ENCODE measurements at regions not wholly inside any gene's neighbourhood (a gene's known extent, or its start where the extent isn't known, plus 50 kb on each side); places are given as distances from the start of the nearest gene placed in this dataset.

DNA sequence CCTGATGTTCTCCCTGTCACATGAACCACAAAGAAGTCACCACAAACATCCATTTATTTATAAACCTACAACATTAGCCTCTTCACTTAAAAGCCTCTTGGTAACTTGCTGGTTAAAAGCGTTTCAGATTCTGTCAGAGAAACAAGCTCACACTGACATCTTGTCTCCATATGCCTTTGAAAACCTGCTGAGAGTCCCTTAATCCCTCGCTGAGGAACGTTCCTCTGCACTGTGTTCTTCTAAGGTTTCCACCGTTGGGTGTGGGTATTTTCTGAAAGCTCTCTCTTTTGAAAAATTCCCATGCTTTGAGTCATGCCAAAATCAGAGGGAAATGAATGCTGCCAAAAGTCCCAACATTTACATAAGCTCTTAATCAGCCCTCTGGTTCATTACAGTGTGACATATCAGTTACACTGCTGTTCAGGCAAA is 149.8 kb downstream of the CCDC34 start:
- no peak for DNase-seq
- ChIA-PET CTCF (interaction anchor here (0.9 to 1.7 kb wide), 6 partner anchors 10 to 286 kb away, joined by 3 to 12 read pairs (median 4); no protein-coding TSS in a partner anchor), POLR2A (interaction anchor here (1.0 kb wide), 1 partner anchor 12 kb away, joined by 3 read pairs; no protein-coding TSS in a partner anchor)
- Histone ChIP-seq H3K27ac (ENCODE audit: low read depth in 2 of 2, low read length in 1 of 2) (peak overlapping the region; percentile 73 to 87), H3K9me3 (no peaks in the 10 kb centered on the region), H3K36me3 (replicated peaks in 1 of 2; ENCODE audit: control insufficient read depth in 1 of 2, insufficient read depth in 2 of 2, low read length in 1 of 2) (no peaks in the 10 kb centered on the region), H3K79me2 (ENCODE audit: insufficient read depth) (no peaks in the 10 kb centered on the region), H3K4me1 (ENCODE audit: control insufficient read depth in 1 of 2, insufficient read depth in 2 of 2, low read depth in 1 of 2, low read length in 1 of 2) (peaks cover 19 to 77% of the 10 kb centered on the region in 2 experiments), H3K9ac (peak overlapping the region; percentile 50; the same call in 1 of the 2 replicates), H4K20me1 (ENCODE audit: insufficient read depth) (no peaks in the 10 kb centered on the region), H2AFZ (ENCODE audit: low read depth) (no peak overlapping the region), H3K4me2 (peak overlapping the region; percentile 56), H3F3A (replicated peaks; ENCODE audit: insufficient read depth) (peaks cover 34% of the 10 kb centered on the region), H3K27me3 (ENCODE audit: insufficient read depth) (no peaks in the 10 kb centered on the region), H3K9me2 (no peaks in the 10 kb centered on the region), H3K4me3 (ENCODE audit: low read depth in 2 of 2, low read length in 1 of 2) (no peak overlapping the region)
- 3% methylated on average over 4 of the region's 4 CpGs for WGBS (ENCODE audit: low lambda C conversion rate)
- TF ChIP-seq TAF1 (IDR thresholded peaks at IDR 0.05; ENCODE audit: borderline replicate concordance, low read depth, low read length) (peak; percentile 48; the same call in 1 of the 2 replicates), ELF1 (IDR thresholded peaks at IDR 0.05) (no peak), MEF2A (IDR thresholded peaks at IDR 0.05; ENCODE audit: borderline replicate concordance, low read depth) (peak; percentile 28; the same call in 1 of the 2 replicates), GATA2 (CRISPR knock-in tag; IDR thresholded peaks at IDR 0.05) (no peak), YY1 (IDR thresholded peaks at IDR 0.05; ENCODE audit: low read depth) (no peak), SMC3 (IDR thresholded peaks at IDR 0.05; ENCODE audit: low read depth, low read length) (no peak), USF2 (IDR thresholded peaks at IDR 0.05; ENCODE audit: borderline replicate concordance, low read depth, low read length) (no peak), CHD2 (IDR thresholded peaks at IDR 0.05; ENCODE audit: low read length, partially characterized antibody) (no peak), GABPA (IDR thresholded peaks at IDR 0.05; ENCODE audit: low read depth) (no peak), MAX (IDR thresholded peaks at IDR 0.05; ENCODE audit: low read depth) (peak; percentile 70; the same call in 1 of the 2 replicates), MXI1 (IDR thresholded peaks at IDR 0.05; ENCODE audit: low read depth, low read length) (no peak), FOXM1 (IDR thresholded peaks at IDR 0.05; ENCODE audit: low read depth) (peak; percentile 77; the same call in 1 of the 2 replicates), CTCF (IDR thresholded peaks at IDR 0.05) (no peak), JUND (IDR thresholded peaks at IDR 0.05) (peak; percentile 87), POLR2AphosphoS5 (IDR thresholded peaks at IDR 0.05; ENCODE audit: low read depth, low read length) (peak; percentile 69; the same call in 1 of the 2 replicates), NRF1 (IDR thresholded peaks at IDR 0.05; ENCODE audit: low read depth, low read length) (no peak), FOSL2 (IDR thresholded peaks at IDR 0.05; ENCODE audit: borderline replicate concordance, low read depth) (peak; percentile 86), SIN3A (IDR thresholded peaks at IDR 0.05; ENCODE audit: borderline replicate concordance, low read depth, low read length) (no peak), EZH2phosphoT487 (IDR thresholded peaks at IDR 0.05; ENCODE audit: borderline replicate concordance, low read depth) (no peak), TCF12 (IDR thresholded peaks at IDR 0.05) (peak; percentile 93), TEAD4 (IDR thresholded peaks at IDR 0.05; ENCODE audit: borderline replicate concordance, insufficient read depth) (peak; percentile 92), NFIC (IDR thresholded peaks at IDR 0.05; ENCODE audit: borderline replicate concordance) (peak; percentile 87), RXRA (IDR thresholded peaks at IDR 0.05; ENCODE audit: borderline replicate concordance, low read depth) (no peak), RAD21 (IDR thresholded peaks at IDR 0.05; ENCODE audit: low read length) (no peak)
- TF ChIP-seq, protein P1, sequence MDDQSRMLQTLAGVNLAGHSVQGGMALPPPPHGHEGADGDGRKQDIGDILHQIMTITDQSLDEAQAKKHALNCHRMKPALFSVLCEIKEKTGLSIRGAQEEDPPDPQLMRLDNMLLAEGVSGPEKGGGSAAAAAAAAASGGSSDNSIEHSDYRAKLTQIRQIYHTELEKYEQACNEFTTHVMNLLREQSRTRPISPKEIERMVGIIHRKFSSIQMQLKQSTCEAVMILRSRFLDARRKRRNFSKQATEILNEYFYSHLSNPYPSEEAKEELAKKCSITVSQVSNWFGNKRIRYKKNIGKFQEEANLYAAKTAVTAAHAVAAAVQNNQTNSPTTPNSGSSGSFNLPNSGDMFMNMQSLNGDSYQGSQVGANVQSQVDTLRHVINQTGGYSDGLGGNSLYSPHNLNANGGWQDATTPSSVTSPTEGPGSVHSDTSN (IDR thresholded peaks at IDR 0.05) = peak; percentile 72
- TF ChIP-seq, protein P2, sequence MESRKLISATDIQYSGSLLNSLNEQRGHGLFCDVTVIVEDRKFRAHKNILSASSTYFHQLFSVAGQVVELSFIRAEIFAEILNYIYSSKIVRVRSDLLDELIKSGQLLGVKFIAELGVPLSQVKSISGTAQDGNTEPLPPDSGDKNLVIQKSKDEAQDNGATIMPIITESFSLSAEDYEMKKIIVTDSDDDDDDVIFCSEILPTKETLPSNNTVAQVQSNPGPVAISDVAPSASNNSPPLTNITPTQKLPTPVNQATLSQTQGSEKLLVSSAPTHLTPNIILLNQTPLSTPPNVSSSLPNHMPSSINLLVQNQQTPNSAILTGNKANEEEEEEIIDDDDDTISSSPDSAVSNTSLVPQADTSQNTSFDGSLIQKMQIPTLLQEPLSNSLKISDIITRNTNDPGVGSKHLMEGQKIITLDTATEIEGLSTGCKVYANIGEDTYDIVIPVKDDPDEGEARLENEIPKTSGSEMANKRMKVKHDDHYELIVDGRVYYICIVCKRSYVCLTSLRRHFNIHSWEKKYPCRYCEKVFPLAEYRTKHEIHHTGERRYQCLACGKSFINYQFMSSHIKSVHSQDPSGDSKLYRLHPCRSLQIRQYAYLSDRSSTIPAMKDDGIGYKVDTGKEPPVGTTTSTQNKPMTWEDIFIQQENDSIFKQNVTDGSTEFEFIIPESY (IDR thresholded peaks at IDR 0.05; ENCODE audit: borderline replicate concordance, low read depth) = no peak
- TF ChIP-seq, protein P3, sequence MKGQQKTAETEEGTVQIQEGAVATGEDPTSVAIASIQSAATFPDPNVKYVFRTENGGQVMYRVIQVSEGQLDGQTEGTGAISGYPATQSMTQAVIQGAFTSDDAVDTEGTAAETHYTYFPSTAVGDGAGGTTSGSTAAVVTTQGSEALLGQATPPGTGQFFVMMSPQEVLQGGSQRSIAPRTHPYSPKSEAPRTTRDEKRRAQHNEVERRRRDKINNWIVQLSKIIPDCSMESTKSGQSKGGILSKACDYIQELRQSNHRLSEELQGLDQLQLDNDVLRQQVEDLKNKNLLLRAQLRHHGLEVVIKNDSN (IDR thresholded peaks at IDR 0.05; ENCODE audit: borderline replicate concordance, low read depth) = no peak
- TF ChIP-seq, protein P4, sequence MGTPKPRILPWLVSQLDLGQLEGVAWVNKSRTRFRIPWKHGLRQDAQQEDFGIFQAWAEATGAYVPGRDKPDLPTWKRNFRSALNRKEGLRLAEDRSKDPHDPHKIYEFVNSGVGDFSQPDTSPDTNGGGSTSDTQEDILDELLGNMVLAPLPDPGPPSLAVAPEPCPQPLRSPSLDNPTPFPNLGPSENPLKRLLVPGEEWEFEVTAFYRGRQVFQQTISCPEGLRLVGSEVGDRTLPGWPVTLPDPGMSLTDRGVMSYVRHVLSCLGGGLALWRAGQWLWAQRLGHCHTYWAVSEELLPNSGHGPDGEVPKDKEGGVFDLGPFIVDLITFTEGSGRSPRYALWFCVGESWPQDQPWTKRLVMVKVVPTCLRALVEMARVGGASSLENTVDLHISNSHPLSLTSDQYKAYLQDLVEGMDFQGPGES (IDR thresholded peaks at IDR 0.05; ENCODE audit: low read depth, low read length) = no peak

Data from SK-N-SH (cell line).